K562 (cell line): ENCODE measurements at regions not wholly inside any gene's neighbourhood (a gene's known extent, or its start where the extent isn't known, plus 50 kb on each side); places are given as distances from the start of the nearest gene placed in this dataset.

Experiments used
- ATAC-seq: fragments of 200-7000 bp; cut with Tn5 transposase; 3 replicates; pipeline ENCODE4 v1.9.1; 2020; ENCODE audit warnings: moderate library complexity
- BruUV-seq: library from RNA; stranded (reverse); fragments of 400-500 nt; replicated peaks from 2 replicates; lab custom pipeline; 2021; lab: Mats Ljungman, UMichigan
- CTCF ChIA-PET: fragments of 300-600 bp; formaldehyde crosslinking; extraction: SDS; loops from one replicate; lab custom pipeline; 2021; ENCODE audit warnings: low intra/inter-chr PET ratio; lab: Yijun Ruan, JAX
- POLR2A ChIA-PET: fragments of 300-600, 350-650 bp; sonication (Branson Sonifier 250); formaldehyde crosslinking; extraction: SDS; loops from one replicate; lab custom pipeline; 2021; ENCODE audit warnings: antibody characterized with exemption, inconsistent platforms; lab: Yijun Ruan, JAX
- DNase-seq, 4 experiments: peaks; one replicate each; pipeline versions ENCODE4 v3.0.0 to v3.0.0-alpha.2; 2011 to 2018; ENCODE audit warnings: low spot score in 3 of 4, mixed read lengths in 3 of 4; ENCODE audit errors: extremely low read depth in 1 of 4
- FAIRE-seq: peaks from 2 replicates; lab custom pipeline; 2011; peaks lifted over from hg19 to GRCh38; lab: Jason Lieb, UNC
- H2AFZ ChIP-seq: 2 replicates; pipeline ENCODE4 v1.6.0; 2011; ENCODE audit warnings: low read depth, low read length, control low read depth, inconsistent platforms
- H3K27ac ChIP-seq: fragments of 200-600 bp; 3 replicates; pipeline ENCODE4 v1.8.0; 2011; ENCODE audit warnings: low read depth, mild to moderate bottlenecking, control low read depth, inconsistent platforms, low read length, moderate library complexity, mixed read lengths; ENCODE audit errors: extremely low read depth
- H3K27me3 ChIP-seq, 2 experiments: fragments of 300-600 bp in 1 of 2; 2 replicates in 1 of 2; 3 replicates in 1 of 2; pipeline versions ENCODE4 v1.6.0 to v1.8.0; 2011; ENCODE audit warnings: inconsistent platforms in 2 of 2, low read length in 2 of 2, mild to moderate bottlenecking in 1 of 2, mixed read lengths in 1 of 2, moderate library complexity in 1 of 2; ENCODE audit not compliant: control insufficient read depth in 2 of 2, insufficient read depth in 2 of 2
- H3K36me3 ChIP-seq: fragments of 300-600 bp; 3 replicates; pipeline ENCODE4 v1.8.0; 2011; ENCODE audit warnings: mild to moderate bottlenecking, low read length, inconsistent platforms; ENCODE audit not compliant: control insufficient read depth, insufficient read depth
- H3K4me1 ChIP-seq, 2 experiments: fragments of 200-600 bp in 1 of 2; replicated peaks in 1 of 2; 2 replicates in 1 of 2; 3 replicates in 1 of 2; pipeline versions ENCODE4 v1.5.1 to v1.8.0; 2011; ENCODE audit warnings: inconsistent platforms in 2 of 2, low read length in 2 of 2, mild to moderate bottlenecking in 1 of 2, mixed read lengths in 1 of 2, moderate library complexity in 1 of 2; ENCODE audit not compliant: control insufficient read depth in 2 of 2, insufficient read depth in 2 of 2
- H3K4me2 ChIP-seq: 2 replicates; pipeline ENCODE4 v1.6.1; 2011; ENCODE audit warnings: low read length, control low read depth, inconsistent platforms, mixed read lengths; ENCODE audit not compliant: insufficient read depth
- H3K4me3 ChIP-seq: fragments of 200-600 bp; sonication (generic), shearing (Covaris generic); 2 replicates; pipeline ENCODE4 v1.5.1; 2016; ENCODE audit warnings: control low read depth, inconsistent platforms
- H3K79me2 ChIP-seq: fragments of 200-600 bp; 3 replicates; pipeline ENCODE4 v1.8.0; 2011; ENCODE audit warnings: low read length, inconsistent platforms; ENCODE audit not compliant: control insufficient read depth, insufficient read depth
- H3K9ac ChIP-seq, 2 experiments: 2 replicates each; pipeline versions ENCODE4 v1.6.0 to v1.6.1; 2011; ENCODE audit warnings: low read depth in 2 of 2, low read length in 2 of 2, control low read depth in 1 of 2, inconsistent platforms in 1 of 2, mild to moderate bottlenecking in 1 of 2, mixed read lengths in 1 of 2; ENCODE audit not compliant: insufficient read depth in 1 of 2
- H3K9me1 ChIP-seq: one replicate; pipeline ENCODE4 v1.6.0; 2011; ENCODE audit warnings: inconsistent platforms, mild to moderate bottlenecking, low read length, moderate library complexity; ENCODE audit not compliant: control insufficient read depth, insufficient read depth
- H3K9me3 ChIP-seq: replicated peaks from 2 replicates; pipeline ENCODE4 v1.5.1; 2011; ENCODE audit warnings: low read depth, low read length, inconsistent platforms; ENCODE audit not compliant: control insufficient read depth, insufficient read depth
- H4K20me1 ChIP-seq: replicated peaks from 2 replicates; pipeline ENCODE4 v1.6.1; 2011; ENCODE audit warnings: low read length, inconsistent platforms, mixed read lengths; ENCODE audit not compliant: control insufficient read depth, insufficient read depth
- GATAD2A ChIP-seq: fragments of 450-650 bp; IDR thresholded peaks from 2 replicates; pipeline ENCODE4 v1.6.1; 2017
- MEIS2 ChIP-seq: fragments of 450-650 bp; IDR thresholded peaks from 2 replicates; pipeline ENCODE4 v1.6.1; 2014; ENCODE audit warnings: mild to moderate bottlenecking; ENCODE audit not compliant: partially characterized antibody
- NFIC ChIP-seq: fragments of 450-650 bp; IDR thresholded peaks from 2 replicates; pipeline ENCODE4 v1.6.1; 2017; ENCODE audit warnings: mild to moderate bottlenecking, inconsistent platforms
- RBM39 ChIP-seq: fragments of 200-400 bp; formaldehyde crosslinking; optimal IDR thresholded peaks from 2 replicates; pipeline ENCODE3; 2018; ENCODE audit warnings: low read depth, low read length
- WGBS: fragments of 100-300 bp; shearing (Covaris generic); methylation state at CpG from one replicate; pipeline ENCODE4 v1.1.6; 2016; ENCODE audit warnings: low coverage, mixed read lengths; ENCODE audit not compliant: insufficient coverage; ENCODE audit errors: missing lambda C conversion rate; 5-methylcytosine and 5-hydroxymethylcytosine counted together
- in situ Hi-C: fragments of 300-500 bp; cut with MboI; formaldehyde crosslinking; loops from 4 replicates; pipeline ENCODE4 v1.15.0; 2018; ENCODE audit warnings: inconsistent platforms, mixed read lengths
- intact Hi-C: fragments of 100-400 bp; cut with micrococcal nuclease; formaldehyde crosslinking; loops from 2 replicates; pipeline ENCODE4 v1.14.2; 2022
- TF ChIP-seq, protein P1 (sequence below): fragments of 450-650 bp; IDR thresholded peaks from 2 replicates; pipeline ENCODE4 v1.6.1; 2016; ENCODE audit warnings: low read depth

DNA sequence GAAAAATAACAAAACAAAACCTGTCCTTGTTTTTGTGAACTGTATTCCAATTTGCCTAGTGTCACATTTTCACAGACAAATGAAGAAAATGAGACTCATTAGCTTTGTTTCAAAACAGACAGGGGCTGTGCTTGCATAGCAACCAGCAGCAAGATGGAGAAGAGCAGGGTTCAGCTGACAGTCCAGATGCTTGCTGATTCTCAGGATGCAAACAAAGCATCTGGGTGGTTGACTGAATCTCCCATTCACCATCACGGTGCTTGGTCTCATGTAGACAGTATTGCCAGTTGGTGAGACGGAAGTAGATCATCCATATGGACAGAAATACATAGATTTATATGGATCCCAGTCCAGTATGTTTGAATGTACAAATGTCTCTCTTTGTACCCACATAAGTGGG, 326.8 kb downstream of the CCDC85A start:
- Histone ChIP-seq H3K4me3 (no peak overlapping the region), H3K36me3 (no peaks in the 10 kb centered on the region), H3K9me3 (no peaks in the 10 kb centered on the region; the same call in 1 of the 2 replicates), H3K9me1 (no peaks in the 10 kb centered on the region), H3K79me2 (no peaks in the 10 kb centered on the region), H3K9ac (no peak overlapping the region), H3K27me3 (no peaks in the 10 kb centered on the region), H3K27ac (no peak overlapping the region), H4K20me1 (no peaks in the 10 kb centered on the region), H2AFZ (no peak overlapping the region), H3K4me2 (no peak overlapping the region), H3K4me1 (no peaks in the 10 kb centered on the region)
- in situ Hi-C loops (no loop called here), intact Hi-C loops (no loop called here)
- POLR2A ChIA-PET, result no interaction called here
- TF ChIP-seq GATAD2A (no peak), NFIC (no peak), RBM39 (no peak), MEIS2 (no peak)
- TF ChIP-seq, protein P1, sequence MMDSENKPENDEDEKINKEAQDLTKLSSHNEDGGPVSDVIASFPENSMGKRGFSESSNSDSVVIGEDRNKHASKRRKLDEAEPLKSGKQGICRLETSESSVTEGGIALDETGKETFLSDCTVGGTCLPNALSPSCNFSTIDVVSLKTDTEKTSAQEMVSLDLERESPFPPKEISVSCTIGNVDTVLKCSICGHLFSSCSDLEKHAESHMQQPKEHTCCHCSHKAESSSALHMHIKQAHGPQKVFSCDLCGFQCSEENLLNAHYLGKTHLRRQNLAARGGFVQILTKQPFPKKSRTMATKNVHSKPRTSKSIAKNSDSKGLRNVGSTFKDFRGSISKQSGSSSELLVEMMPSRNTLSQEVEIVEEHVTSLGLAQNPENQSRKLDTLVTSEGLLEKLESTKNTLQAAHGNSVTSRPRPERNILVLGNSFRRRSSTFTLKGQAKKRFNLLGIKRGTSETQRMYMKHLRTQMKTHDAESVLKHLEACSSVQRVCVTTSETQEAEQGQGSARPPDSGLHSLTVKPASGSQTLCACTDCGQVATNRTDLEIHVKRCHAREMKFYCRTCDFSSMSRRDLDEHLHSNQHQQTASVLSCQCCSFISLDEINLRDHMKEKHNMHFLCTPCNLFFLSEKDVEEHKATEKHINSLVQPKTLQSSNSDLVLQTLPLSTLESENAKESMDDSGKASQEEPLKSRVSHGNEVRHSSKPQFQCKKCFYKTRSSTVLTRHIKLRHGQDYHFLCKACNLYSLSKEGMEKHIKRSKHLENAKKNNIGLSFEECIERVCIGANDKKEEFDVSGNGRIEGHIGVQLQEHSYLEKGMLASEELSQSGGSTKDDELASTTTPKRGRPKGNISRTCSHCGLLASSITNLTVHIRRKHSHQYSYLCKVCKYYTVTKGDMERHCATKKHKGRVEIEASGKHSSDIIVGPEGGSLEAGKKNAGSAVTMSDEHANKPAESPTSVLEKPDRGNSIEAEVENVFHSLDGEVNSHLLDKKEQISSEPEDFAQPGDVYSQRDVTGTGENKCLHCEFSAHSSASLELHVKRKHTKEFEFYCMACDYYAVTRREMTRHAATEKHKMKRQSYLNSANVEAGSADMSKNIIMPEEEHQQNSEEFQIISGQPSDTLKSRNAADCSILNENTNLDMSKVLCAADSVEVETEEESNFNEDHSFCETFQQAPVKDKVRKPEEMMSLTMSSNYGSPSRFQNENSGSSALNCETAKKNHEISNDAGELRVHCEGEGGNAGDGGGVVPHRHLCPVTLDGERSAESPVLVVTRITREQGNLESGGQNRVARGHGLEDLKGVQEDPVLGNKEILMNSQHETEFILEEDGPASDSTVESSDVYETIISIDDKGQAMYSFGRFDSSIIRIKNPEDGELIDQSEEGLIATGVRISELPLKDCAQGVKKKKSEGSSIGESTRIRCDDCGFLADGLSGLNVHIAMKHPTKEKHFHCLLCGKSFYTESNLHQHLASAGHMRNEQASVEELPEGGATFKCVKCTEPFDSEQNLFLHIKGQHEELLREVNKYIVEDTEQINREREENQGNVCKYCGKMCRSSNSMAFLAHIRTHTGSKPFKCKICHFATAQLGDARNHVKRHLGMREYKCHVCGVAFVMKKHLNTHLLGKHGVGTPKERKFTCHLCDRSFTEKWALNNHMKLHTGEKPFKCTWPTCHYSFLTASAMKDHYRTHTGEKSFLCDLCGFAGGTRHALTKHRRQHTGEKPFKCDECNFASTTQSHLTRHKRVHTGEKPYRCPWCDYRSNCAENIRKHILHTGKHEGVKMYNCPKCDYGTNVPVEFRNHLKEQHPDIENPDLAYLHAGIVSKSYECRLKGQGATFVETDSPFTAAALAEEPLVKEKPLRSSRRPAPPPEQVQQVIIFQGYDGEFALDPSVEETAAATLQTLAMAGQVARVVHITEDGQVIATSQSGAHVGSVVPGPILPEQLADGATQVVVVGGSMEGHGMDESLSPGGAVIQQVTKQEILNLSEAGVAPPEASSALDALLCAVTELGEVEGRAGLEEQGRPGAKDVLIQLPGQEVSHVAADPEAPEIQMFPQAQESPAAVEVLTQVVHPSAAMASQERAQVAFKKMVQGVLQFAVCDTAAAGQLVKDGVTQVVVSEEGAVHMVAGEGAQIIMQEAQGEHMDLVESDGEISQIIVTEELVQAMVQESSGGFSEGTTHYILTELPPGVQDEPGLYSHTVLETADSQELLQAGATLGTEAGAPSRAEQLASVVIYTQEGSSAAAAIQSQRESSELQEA, result no peak
- CTCF ChIA-PET, result no interaction called here
- FAIRE-seq (no peak), DNase-seq (no peak), ATAC-seq (no peak)
- WGBS, result 0% methylated on average over 2 of the region's 2 CpGs
- no TSS peak for BruUV-seq
